ENCODE measurements at regions not wholly inside any gene's neighbourhood (a gene's known extent, or its start where the extent isn't known, plus 50 kb on each side); places are given as distances from the start of the nearest gene placed in this dataset.

DNA sequence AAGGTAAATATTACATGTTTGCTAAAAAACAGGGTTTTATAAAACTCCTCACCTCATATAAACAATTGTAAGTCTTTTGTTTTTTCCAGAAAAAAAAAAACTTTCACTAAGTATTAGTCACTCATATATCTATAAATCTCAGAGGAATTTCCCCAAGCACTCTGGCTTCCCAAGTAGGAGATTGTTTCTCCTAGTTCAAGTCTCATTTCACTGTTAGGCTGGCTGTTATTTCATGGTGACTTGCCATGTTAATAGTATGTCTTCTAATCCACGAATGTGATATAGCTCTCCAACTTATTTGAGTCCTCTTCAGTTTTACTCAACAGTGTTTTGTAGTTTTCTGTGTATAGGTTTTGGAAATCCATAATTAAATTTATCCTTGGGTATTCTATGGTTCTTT is 61.6 kb downstream of the CAPZA3 start:
- TF ChIP-seq POLR2AphosphoS5 (IDR thresholded peaks at IDR 0.05; ENCODE audit: insufficient read depth in 1 of 2, low read depth in 1 of 2): no peak
- no peak for TF ChIP-seq CTCF (IDR thresholded peaks at IDR 0.05)
- no peak for TF ChIP-seq POLR2A (IDR thresholded peaks at IDR 0.05)

All from vagina (tissue), 2 donors.